ENCODE measurements at regions not wholly inside any gene's neighbourhood (a gene's known extent, or its start where the extent isn't known, plus 50 kb on each side); places are given as distances from the start of the nearest gene placed in this dataset.

DNA sequence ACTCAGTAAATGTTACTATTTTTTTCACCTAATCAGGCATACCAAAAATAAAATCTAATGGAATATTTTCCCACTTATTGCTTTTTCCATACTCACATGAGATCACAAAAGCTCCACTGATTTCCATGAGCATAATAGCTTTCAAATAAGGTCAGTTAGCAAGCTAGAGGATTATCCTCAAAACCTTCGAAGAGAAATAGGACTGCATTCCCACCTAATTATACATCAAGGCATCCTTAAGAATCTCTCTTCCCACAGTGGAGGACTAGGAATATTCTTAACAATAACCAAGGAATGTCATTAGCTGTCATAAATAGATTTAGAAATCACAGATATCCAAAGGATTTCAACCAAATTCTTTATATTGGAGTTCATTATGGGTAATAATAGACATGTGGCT is 127.9 kb upstream of the STT3B start:
- no peak for DNase-seq

DNA sequence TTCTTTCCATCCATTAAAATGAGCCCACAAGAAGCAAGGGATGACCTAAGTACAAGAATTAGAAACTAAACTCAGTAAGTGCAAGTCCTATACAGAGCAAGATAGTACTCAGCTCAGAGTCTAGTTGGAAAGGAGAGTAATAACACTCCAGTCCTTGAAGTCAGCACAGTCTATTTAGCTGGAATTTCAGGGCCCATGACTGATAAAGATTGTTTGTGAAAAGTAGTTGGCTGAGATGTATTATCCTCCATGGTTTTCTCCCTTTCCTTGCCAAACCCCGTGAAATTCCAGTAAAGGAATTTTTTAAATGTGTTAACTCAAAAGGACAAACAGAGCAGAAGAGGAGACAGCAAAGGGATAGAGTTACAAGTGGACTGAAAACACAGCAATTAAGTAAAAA is 127.2 kb upstream of the STT3B start:
- DNase-seq, result no peak

- no peak for DNase-seq
Measured at GRCh38 chr3:31406896-31407295, 125.8 kb upstream of the STT3B start.

DNA sequence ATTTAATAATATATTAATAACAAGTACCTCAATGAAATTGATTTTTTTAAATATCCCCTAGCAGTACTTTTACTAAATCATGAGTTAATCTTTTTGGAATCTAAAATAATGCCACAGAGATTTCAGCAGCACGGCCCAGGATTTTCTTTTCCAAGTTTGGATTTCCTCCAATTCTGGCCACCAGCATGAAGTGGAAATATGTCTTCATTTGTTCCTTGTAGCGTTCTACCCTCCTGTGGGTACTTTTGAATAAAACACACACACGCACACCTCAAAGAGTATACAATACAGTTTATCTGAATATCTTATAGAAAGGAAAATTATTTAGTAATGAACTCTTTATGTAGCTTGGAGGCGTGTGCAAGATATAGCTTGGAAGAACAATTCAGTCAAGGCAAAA is 125.1 kb upstream of the STT3B start:
- DNase-seq, result no peak

DNA sequence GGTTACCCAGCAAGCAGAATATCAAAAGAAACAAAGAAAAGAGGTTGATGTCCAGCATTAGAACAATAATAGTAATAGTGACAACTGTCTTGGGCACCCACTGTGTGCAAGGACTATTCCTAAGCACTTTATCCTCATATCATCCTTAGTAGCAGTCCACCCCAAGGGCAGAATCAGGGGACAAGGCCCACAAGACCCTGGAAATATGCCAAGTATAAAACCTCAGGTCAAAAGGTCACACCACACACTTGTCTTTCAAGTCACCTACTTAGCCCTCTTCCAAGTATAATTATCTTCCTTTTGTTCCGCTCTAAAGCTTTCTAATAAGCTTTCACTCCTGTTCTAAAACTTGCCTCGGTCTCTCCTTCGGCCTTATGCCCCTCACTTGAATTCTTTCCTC is 124.0 kb upstream of the STT3B start:
- DNase-seq, result no peak

GRCh38 chr3:31409389-31409788 is 123.3 kb upstream of the STT3B start:
- no peak for DNase-seq

DNA sequence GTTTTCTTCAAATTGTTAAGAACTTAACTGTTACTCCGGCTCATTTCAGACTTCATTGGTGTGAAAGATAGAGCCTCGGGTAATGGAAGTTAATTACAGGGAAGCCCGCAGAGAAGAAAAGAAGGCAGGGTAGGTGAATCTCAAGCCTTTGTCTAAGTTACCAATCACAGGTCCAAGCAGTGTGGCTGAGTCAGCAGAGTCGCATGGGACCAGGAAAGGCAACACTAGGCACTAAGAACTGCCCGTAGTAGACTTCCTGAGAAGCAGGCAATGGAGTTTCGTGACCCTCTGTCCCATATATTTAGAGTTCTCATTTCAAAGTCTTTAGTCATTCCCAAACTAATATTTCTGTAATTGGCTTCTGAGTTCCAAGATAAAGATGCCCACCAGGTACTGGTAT is 122.9 kb upstream of the STT3B start:
- no peak for DNase-seq

DNA sequence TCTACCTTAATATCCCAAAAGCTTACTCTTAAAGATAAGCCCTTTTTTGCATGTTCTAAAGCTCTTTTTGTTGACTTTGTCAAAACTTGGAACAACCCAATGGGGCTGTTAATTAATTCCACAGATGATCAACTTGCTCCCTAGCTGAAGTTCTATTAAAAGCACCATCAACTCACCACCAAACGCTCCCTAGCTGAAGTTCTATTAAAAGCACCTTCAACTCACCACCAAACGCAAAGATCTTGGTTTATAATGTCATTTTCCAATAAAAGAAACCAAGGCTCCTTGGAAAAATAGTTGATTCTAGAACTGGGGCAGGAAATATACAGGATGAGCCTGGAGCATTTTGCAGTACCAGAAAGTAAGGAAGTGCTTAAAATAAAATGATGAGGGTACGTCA is 122.3 kb upstream of the STT3B start:
- DNase-seq, result no peak

DNA sequence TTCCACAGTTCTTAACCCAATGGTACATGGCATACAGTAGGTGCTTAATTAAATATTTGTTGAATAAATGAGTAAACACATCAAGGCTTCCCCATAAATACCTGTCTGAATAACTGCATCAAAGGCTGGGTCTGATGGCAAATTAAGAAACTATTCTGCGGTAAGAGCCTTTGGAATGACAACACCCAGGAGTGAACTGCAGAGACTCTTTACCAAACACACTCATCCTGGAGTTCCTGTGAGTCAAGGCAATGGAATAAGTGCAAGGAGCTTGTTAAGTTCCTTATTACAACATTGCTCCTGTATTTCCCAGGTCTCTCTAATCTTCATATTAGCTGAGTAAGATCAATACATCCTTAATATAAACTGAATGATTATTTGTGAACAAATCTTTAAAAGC is 119.9 kb upstream of the STT3B start:
- no peak for DNase-seq

GRCh38 chr3:31413515-31413914 is 119.2 kb upstream of the STT3B start:
- no peak for DNase-seq

GRCh38 chr3:31416980-31417379 is 115.7 kb upstream of the STT3B start:
- no peak for DNase-seq

DNA sequence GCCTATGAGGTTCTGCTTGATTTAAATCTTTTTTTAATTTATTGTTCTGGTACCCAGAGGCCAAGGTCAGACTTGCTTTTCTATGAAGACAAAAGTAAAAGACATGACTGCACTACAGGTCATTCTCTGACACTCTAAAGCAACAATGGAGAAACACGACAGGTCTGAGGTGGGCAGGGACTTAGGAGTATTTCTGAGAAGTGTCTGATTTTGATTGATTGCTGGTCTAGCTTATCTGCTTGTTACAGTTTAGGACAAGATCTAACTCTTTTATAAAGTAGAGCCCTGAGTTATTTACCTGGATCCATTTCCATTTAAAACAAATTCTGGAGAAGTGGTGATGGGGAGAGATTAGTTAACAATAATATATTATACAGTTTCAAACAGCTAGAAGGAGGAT is 115.2 kb upstream of the STT3B start:
- no peak for DNase-seq

DNA sequence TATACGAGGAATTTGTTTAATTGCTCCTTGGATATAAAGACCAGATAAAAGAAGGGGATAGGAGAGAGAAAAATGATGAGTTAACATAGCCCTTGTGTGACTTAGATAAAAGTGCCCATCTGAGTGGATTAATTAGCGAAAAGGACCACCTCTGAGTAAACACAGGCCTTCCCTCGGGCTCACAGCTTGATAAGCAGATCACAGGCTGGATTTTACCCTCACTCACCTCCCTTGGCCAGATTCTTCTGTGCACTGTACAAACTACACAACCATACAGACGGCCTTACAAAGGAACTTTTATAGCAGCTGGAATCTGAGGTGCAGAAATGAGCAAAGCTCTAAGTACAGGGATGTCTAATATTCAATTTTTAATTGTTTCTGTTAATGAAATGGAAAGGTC is 112.4 kb upstream of the STT3B start:
- no peak for DNase-seq

GRCh38 chr3:31421314-31422048 is 111.2 kb upstream of the STT3B start:
- DNase-seq, result no peak

GRCh38 chr3:31422237-31422636 is 110.5 kb upstream of the STT3B start:
- DNase-seq, result no peak

DNA sequence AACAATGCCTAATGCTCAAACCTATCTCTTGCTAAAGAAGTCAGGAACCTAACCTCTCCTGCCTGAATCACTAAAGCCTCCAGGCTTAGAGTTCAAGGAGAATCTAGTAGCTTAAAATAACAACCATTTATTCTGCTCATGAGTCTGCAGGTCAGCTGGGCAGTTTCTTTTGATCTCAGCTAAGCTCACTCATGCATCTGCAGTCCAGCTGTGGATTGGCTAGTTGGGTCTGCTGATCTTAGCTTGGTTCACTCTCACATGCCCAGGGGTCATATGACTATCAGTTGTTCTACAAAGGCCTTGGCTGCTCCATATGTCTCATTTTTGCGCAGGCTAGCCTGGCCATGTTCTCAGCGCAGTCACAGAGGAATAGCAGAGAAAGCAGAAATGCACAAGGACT is 109.2 kb upstream of the STT3B start:
- DNase-seq, result no peak

GRCh38 chr3:31425401-31425800 is 107.3 kb upstream of the STT3B start:
- no peak for DNase-seq

DNA sequence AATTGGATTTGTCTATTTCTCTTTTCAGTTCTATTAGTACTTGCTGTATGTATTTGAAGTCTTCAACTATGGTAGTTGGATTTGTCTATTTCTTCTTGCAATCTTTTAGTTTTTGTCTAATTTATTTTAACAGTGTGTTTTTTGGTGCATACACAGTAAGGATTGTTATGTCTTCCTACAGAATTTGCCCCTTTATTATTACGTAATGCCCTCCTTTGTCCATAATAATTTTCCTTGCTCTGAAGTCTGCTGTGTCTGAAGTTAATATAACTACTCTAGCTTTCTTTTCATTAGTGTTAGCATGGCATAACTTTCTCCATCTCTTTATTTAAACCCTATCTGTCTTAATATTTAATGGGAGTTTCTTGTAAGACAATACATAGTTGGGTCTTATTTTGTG is 105.1 kb upstream of the STT3B start:
- DNase-seq, result no peak

GRCh38 chr3:31431321-31431720 is 101.4 kb upstream of the STT3B start:
- DNase-seq, result no peak

GRCh38 chr3:31432897-31433678 is 99.6 kb upstream of the STT3B start:
- no peak for DNase-seq

DNA sequence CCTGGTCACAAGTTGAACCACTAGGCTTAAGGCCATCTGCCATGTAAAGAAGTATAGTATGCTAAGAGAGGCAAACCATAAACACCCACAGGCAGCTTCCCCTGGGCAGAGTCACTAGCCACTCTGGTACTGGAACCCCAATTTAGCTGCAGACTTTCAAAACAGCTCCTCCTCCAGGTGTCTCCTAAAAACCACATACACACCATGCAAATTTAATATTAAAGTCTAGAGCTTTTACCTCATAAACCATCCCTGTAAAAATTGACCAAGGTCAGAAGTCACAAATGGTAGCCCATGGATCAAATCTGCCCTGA is 99.1 kb upstream of the STT3B start:
- DNase-seq, result no peak

GRCh38 chr3:31434819-31435218 is 97.9 kb upstream of the STT3B start:
- no peak for DNase-seq

- no peak for DNase-seq
Measured at GRCh38 chr3:31436830-31437229, 95.9 kb upstream of the STT3B start.

DNA sequence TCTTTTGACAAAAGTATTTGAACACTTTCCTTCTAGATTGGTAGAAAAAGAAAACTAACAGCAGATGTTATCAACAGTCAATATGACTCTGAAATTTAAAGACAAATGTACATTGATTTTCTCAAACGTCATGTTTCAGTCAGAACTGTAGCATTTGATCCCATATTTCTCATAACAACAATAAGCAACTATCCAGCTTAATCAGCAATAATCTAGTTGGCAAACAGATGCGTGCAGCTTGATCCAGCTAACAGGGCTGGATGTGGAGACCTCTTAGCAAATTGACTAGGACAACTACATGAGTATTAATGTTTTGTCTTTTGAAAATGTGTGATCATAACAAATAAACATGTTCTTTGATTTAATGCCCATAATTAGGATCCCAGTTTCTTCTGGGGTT is 94.0 kb upstream of the STT3B start:
- DNase-seq, result no peak
